HG02870 (cell line): ENCODE measurements at regions not wholly inside any gene's neighbourhood (a gene's known extent, or its start where the extent isn't known, plus 50 kb on each side); places are given as distances from the start of the nearest gene placed in this dataset.

ENCODE experiments used
- ATAC-seq: cut with Tn5 transposase; IDR thresholded peaks from one replicate; pipeline ENCODE4 v1.9.1; 2021; ENCODE audit warnings: mild to moderate bottlenecking, moderate library complexity; ENCODE audit not compliant: unreplicated experiment

DNA sequence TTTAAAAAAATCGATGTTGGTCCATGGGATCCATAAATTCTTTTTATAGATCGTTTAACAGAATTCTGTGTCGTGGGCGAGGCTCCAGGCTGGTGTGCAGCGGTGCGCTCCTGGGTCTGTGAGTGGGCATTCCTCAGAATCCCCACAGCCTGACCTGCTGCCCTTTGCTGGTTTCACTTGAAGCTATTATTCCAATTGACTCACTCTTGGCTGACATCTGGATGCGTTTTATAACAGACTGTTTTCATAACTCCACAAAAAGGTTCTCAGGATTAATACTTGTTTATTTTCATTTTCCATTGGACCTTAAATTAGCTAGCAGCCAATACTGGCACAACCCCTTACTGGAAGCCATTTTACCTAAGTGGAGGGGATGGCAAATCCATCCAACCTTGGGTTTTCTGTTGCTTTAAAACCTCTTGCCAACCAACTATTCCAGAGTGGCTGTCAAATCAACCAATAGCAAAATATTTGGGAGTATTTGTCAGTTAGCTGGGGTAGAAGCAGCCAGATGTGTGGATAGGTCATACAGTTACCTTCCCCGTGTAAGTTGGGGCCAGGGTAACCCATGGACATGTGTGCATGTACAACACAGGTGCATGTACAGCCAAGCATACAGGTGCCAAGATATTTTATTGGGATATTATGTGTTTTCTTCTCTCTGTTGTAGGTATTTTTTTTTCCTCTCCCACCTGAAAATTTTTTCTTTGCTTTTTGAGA, 160.7 kb upstream of the ZNF32 start:
- ATAC-seq: no peak

DNA sequence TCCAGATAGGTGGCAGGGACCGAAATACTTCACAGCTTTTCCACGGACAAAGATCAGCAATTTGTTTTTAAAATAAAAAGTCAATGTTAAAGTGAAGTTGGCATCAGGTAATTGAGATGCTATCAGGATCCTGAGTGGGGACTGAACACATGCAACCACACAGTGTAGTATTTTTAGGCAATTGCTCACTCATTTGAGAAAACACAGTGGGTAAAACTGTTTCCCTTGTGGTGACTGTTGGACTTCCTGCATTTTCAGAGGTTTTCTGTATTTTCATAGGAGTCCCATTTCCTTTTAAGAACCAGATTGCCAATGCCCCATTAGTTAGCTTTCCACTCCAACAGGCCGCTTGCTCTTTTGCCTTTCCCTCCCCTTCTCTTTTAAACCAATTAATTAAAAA, 159.5 kb upstream of the ZNF32 start:
- ATAC-seq: peak; percentile 66

DNA sequence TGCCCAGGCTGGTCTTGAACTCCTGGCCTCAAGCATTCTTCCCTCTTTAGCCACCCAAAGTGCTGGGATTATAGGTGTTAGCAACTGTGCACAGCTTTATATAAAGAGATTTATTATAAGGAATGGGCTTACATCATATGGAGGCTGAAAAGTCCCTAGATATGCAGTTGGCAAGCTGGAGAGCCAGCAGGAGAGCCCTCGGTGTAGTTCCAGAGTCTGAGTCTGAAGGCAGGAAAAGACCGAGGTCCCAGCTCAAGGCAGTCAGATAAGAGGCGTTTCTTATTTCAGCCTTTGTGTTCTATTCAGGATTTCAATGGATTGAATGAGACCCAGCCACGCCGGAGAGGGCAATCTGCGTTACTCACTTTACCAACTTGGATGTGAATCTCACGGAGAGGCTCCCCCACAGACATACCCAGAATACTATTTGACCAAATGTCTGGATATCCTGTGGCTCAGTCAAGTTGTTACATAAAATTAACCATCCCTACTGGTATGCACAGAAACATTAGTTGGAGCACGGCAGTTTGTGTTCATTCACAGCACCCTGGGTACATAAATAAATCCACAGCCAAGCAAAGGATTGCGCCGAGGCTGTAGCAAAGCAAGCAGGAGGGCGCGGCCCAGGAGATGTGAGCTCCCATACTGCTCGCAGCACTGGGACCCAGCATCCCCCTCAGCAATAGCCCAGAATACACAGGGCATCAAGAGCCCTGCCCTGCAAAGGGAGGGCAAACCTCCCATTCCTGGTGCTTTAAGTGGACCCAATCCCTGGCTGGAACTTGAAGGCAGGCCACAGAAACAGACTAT, 158.4 kb upstream of the ZNF32 start:
- no peak for ATAC-seq

DNA sequence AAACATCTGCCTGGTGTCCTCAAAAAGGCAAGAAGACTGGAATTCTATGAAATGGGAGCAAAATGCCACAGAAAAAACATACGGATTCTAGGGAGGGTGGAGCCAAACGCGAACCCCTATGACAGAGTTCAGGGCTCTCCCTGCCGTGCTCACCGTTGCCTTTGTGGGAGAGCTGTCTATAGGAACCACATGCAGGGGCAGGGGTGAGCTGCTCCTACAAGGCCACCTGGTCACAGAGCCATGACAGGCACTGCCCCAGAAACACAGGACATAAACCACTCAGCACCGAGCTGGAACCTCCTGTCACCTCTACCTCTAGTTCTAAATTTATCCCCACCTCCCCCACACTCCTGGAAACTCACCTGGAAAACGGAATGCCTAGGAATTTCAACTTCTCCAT, 155.1 kb upstream of the ZNF32 start:
- ATAC-seq: no peak

DNA sequence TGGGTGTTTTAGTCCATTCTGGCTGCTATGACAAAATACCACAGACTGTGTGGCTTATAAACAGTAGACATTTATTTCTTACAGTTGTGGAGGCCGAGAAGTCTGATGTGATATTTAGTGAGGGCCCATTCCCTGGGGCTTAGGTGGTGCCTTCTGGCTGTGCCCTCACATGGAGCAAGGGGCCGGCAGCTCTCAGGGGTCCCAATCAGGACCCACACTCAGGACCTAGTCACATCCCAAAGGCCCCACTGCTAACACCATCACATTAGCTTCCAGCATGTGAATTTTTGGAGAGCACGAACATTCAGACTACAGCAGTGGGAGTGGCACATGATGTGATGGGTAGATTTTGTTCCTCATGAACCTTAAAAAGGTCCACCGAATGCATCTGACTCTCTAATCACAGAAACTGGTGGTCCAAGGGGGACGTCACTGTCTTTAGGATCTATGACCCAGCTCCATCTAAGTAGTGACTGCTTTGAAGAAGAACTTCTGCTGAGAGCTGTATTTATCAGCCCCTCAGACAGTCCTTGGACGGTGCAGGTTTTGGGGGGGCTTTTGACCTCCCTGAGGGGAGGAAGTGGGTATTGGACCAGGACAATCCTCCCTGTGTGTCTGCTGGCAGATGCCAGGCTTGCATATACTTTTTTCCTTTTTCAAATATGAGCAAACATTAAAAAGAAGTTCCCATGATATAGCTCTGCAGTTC, 154.5 kb upstream of the ZNF32 start:
- ATAC-seq: no peak

DNA sequence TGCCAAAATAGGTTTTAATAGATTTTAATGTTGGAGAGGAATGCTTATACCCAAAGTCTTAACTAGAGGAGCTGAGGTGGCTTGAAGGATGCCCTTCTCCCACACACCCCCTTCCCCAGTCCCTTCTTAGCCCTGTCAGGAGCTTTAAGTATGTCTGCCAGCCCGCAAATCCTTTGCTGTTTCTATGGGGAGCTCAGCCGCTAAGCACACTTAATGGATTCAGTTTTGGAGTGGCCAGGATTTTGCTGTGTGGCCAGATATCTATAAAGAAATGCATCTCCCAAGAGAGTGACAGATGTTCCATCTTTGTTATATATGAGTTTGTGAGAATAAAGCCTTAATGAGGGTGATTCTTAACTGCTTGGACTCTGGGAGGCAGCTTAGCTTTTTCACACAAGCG, 152.9 kb upstream of the ZNF32 start:
- no peak for ATAC-seq

DNA sequence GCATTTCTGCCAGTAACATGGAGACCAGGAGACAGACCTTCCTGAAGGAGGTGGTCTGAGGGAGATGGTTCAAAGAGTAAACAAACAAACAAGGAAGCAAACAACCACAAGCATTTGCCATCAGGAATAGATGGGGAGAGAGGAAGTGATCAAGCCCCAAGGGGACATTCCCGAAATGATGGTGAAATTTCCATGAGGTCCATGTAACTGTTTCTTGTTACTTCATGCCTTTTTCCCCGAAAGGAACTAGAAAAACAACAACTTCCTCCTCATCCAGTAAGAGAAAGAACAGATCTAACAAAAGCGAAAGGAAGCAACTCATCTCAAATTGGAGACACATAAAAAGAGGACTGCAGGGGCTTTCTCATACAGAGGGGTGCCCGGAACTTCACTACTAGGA, 152.5 kb upstream of the ZNF32 start:
- no peak for ATAC-seq

DNA sequence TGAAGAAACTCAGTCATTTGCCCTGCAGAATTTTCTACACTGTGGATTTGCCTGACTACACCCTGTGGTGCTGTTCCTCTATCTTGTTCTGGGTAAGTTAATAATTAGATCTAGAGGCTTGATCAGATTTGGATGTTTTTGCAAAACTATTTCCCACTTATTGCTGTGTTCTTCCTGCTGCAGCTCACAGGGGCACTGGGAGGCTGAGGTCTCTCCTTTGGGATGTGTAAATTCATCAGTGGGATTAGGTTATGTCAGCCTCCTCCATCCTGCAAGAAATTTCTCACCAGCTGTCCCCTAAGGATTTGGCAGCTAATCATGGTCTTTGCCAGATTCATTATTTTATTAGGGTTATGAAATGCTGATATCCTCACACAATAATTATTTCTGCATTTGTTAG, 148.1 kb upstream of the ZNF32 start:
- ATAC-seq: no peak

DNA sequence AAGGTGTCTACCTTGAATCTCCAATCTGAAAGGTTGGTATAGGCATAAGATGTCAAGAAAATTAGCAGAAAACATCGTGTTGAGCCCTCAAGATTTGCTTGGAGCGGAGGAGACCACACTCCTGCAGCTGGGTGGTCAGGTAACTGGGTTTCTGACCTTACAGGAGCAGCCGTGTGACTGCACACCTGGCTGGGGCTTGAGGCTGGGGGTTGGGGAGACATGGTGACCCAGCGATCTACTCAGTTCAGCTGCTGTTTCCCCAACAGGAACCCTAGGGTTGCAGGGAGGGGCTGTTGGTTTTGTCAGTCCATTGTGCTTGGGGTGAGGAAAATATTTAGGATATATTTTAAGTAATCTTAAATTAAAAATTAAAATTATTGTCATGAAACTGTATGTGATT, 147.0 kb upstream of the ZNF32 start:
- no peak for ATAC-seq

DNA sequence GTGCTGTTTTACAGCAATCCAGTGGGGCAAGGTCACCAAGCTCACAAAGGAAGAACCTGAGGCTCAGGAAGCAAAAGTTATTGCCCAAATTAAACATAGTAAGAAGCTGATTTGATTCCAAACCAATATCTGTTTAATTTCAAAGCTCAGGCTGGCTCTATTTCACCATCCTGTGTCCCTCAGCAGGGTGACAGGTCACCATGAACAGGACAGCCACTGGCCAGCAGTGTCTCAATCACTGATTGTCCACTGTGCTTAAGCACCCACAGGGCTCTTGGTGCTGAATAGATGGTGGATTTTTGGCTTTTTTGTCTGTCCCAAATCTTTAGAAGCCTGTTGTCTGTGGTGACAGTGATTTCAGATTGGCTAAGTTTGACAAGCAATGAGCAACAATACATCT, 146.4 kb upstream of the ZNF32 start:
- ATAC-seq: no peak

DNA sequence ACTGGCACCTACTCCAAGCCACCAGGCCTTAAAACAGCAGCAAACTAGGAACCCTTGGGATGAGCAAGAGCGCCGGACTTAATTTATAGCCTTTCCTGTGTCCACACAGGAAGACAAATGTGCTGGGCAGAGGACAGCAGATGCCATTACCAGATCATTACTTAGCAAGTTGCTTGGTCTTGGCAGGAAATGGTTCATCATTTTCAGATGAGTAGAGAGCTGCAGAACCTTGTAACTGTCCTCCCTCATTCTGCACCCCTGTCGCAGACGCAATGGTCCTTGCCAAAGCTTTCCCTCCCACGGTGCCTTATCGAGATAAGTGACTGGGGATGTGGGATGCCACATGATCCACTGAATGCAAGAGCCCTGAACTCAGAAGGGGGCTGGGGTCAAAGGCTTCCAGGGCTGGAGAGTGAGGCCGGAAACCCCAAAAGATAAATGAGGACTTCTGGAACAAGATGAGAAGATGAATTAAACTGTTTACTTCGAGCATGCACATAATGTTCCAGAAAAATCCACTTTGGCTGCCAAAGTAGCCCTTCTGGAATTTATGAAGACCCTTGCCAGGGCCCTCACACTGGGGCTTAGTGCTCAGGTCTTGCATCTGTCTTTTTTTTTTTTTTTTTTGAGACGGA, 145.6 kb upstream of the ZNF32 start:
- no peak for ATAC-seq

DNA sequence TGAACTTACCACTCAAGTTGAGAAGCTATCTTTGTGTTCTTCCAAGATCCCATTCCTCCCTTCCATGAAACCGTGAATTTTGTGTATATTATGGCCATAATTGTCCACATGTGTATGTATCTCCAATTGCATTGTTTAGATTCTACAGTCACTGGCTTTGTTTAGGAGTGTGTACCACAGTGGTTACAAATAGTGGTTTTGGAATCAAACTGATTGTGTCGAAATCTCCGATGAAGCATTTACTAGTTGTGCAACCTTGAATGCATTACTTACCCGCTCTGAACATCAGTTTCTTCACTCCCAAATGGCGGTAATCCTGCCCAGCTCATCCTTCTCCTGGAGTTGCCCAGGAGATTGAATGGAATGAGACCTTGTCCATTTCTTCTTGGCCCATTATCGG, 145.0 kb upstream of the ZNF32 start:
- ATAC-seq: no peak

DNA sequence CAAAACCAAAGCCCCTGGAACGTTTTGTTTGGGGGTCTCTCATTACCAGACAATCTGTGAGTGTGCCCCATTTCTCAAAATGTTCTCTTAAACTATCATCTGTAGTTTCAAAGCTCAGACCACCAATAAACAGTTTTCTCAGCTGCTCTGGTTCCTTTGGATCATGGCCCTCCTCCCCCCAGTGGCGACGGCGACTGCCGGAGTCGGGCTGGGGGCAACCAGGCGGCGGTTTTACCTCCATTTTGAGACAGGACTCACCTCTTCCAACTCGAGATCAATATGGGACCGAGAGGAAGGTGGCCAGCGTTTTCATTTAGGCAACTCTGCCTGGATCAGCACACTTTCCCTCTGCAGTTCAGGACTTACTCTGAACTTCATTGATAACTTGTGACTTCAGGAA, 141.5 kb upstream of the ZNF32 start:
- no peak for ATAC-seq

DNA sequence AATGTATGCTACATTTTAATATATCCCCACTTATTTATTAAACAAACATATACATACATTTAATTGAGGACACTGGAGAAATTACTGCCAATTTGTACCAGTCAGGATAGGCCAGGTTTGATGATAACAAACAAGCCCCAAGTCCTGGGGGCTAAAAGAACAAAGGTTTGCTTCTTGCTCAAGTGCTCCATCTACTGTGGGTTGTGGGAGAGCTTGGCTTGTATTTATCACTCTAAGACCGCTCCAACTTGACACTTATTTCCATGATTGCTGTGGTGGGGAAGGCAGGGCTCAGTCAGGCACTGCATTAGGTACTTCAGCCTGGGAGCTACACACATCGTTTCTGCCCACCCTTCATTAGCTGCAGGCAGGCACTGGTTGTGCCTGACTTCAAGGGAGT, 136.6 kb upstream of the ZNF32 start:
- no peak for ATAC-seq

DNA sequence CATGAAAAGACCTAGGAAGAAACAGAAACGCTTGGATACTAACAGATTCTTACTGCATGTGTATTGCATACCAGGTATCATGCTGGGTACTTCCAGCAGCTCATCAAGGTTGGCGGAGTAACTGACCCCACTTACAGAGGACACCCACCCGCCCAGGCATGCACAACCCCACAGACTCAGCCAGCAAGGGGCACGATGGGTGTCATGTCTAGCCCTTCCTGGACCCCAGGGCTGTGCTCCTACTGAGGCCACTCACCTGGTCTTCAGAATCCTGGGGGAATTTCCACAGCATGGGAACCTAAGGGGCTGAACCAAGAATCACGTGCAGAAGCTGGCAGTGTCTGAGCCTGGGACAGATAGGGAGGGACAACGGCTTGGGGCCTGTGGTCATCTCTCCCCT, 134.1 kb upstream of the ZNF32 start:
- no peak for ATAC-seq

DNA sequence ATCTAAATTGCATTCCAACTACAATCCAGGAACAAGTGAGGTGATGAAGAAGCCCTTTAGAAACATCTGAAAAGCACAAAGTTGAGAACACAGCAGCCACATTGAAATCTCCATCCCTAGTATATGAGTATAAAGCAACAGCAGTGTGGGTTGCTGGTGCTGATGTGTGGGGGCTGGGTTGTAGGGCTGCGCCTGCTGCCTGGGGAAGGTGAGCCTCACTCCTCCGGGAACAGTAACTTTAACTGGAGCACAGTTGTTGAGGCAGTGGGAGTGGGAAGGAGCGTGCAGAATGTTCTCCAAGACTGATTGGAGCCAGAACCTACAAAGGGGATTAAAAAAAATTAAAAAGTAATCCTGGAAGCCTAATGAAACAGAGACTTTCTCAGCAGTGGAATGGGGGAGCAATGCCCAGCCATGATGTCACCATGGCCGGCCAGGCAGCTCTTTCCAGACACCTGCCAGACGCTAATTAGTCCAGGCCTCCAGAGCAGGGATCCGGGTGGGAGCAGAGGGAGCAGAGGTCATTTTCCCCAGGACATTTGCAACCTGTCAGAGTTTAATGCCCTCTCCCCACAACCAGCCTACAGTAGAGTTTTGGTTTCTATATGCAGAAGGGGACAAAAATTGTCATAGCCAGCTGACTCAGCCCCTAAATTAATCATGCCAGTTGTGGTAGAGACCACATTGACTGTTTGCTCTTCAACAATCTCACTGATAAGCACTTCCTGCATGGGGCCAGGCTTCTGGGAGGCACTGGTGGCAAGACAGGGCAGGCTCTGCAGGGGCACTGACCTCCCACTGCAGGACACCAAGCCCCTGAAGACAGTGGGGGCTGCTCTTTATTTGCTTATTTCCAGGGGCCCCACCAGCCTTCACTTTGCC, 133.0 kb upstream of the ZNF32 start:
- ATAC-seq: no peak

DNA sequence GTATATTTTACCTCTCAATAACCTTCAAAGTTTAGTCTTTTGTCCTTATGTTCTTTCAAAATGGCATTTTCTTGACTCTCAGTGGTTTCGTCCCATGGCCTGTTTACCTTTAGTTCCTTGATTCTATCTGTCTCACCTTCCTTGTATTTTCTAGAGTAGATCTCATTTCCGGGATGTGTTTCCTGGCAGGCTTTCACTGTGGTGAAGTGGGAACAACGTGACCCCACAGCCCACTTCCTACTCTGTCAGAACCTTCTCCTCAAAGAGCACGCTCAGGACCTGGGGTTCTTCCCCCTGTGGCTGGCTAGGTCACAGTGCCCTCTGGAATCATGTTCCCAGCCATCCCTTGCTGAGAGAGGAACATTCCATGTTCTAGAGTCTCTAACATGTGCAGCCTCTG, 129.9 kb upstream of the ZNF32 start:
- no peak for ATAC-seq

DNA sequence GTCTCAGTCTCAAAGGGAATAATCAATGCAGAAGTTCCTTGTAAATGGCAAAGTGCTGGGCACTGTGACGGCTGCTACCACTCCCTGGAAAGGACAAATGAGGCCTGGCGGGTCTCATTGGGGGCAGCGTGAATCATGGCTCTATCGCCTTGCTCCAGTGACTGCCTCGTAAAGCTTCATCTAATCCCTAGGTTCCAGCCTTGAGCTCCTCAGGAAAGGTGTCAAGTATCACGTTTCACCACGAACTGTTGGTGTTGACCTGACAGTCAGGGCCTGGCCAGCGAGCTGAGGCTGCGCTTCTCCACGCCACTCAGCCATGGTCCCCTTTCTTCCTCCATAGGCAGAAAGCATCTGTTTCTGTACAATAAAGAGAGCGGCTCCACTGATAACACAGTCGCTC, 126.7 kb upstream of the ZNF32 start:
- ATAC-seq: no peak

DNA sequence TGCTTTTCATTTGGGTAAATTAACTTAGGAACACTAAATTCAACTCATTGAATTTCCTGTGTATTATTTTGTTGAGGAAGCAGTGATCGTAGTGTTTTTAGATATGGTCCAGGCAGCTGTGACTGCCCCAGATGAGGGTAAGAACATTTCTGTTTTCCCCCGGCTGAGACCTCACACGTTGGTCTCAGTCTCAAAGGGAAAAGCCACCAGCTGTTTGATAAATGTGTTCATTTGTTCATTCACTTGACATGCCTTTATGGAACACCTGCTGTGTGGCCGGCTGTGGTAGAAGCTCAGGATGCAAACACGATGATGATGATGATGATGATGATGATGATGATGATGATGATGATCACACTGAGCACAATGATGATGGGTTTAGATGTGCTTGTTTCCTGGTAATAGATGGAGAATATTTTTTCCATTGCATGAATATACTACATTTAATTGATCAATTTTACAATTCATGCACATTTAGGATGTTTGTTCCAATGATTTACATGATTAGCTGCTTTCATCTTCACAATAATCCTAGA, 125.6 kb upstream of the ZNF32 start:
- no peak for ATAC-seq

DNA sequence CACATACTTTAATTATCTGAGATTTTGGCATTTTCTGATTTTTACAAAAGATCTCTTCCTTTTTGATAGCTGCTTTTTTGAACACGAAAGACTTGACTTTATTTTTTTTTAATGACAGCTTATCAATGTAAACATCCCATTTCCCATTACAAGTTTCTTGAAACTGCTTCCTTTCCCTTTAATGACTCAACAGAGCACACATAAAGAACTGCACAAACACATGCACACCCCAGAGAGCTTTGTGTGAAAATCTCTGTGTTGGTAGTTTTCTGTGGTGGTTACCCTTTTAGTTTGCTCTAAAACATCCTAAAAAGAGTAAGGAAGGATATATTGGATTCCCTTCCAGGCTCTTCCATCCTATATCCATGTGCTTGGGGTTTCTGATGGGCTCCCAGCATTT, 125.1 kb upstream of the ZNF32 start:
- no peak for ATAC-seq
